Activated T-cell treated with anti-CD3 and anti-CD28 coated beads, Interleukin-2, amount 50 U/mL, for 24 hours (primary cell): ENCODE measurements at regions not wholly inside any gene's neighbourhood (a gene's known extent, or its start where the extent isn't known, plus 50 kb on each side); places are given as distances from the start of the nearest gene placed in this dataset.

Experiments used
- DNase-seq: peaks from one replicate; pipeline ENCODE4 v3.0.0-alpha.2; 2020
- H3K27ac Mint-ChIP-seq: 2 replicates; pipeline ENCODE4 v1.8.0; 2020; ENCODE audit warnings: mild to moderate bottlenecking, mixed read lengths
- H3K27me3 Mint-ChIP-seq: 2 replicates; pipeline ENCODE4 v1.8.0; 2020; ENCODE audit warnings: mixed read lengths
- H3K36me3 Mint-ChIP-seq: 2 replicates; pipeline ENCODE4 v1.8.0; 2020; ENCODE audit warnings: low read depth, mixed read lengths
- H3K4me1 Mint-ChIP-seq: 2 replicates; pipeline ENCODE4 v1.8.0; 2020; ENCODE audit warnings: low read depth, mixed read lengths
- H3K4me3 Mint-ChIP-seq: 2 replicates; pipeline ENCODE4 v1.8.0; 2020; ENCODE audit warnings: mild to moderate bottlenecking, moderate library complexity, mixed read lengths
- H3K9me3 Mint-ChIP-seq: 2 replicates; pipeline ENCODE4 v1.8.0; 2020; ENCODE audit warnings: mixed read lengths

GRCh38 chr15:93482731-93483130, 393.7 kb upstream of the RGMA start:
- no peak overlapping the region for H3K4me3 Mint-ChIP-seq
- no peak overlapping the region for H3K27ac Mint-ChIP-seq
- no peaks in the 10 kb centered on the region for H3K4me1 Mint-ChIP-seq
- H3K36me3 Mint-ChIP-seq: no peaks in the 10 kb centered on the region
- no peak for DNase-seq
- H3K9me3 Mint-ChIP-seq: no peaks in the 10 kb centered on the region
- H3K27me3 Mint-ChIP-seq: peaks cover 2% of the 10 kb centered on the region

- no peak overlapping the region for H3K4me3 Mint-ChIP-seq
- H3K9me3 Mint-ChIP-seq: no peaks in the 10 kb centered on the region
- H3K27ac Mint-ChIP-seq: no peak overlapping the region
- H3K27me3 Mint-ChIP-seq: peaks cover 4% of the 10 kb centered on the region
- DNase-seq: no peak
- no peaks in the 10 kb centered on the region for H3K36me3 Mint-ChIP-seq
- no peaks in the 10 kb centered on the region for H3K4me1 Mint-ChIP-seq
Observed at GRCh38 chr15:93479715-93480114, 390.7 kb upstream of the RGMA start.

DNA sequence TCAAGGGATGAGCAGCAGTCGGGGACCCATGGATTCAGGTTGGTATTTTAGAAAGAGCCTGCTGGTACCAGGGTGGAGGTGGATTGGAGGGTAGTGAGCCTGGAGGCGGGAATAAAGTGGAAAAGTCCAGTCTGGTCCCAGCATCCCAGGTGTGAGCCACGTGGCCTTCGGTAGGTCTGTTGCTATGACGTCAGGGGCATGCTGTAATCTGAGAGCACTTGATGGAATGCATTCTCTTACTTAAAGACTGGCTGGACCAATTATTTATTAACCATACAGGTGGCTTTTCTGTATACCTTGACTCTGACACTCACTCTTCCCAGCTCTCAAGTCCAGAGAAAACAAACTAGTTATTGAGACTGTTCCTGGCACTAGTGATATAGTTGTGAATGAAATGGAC, 389.9 kb upstream of the RGMA start:
- H3K4me1 Mint-ChIP-seq: no peaks in the 10 kb centered on the region
- H3K27me3 Mint-ChIP-seq: peaks cover 4% of the 10 kb centered on the region
- no peaks in the 10 kb centered on the region for H3K36me3 Mint-ChIP-seq
- H3K9me3 Mint-ChIP-seq: no peaks in the 10 kb centered on the region
- no peak for DNase-seq
- no peak overlapping the region for H3K27ac Mint-ChIP-seq
- H3K4me3 Mint-ChIP-seq: no peak overlapping the region

- Mint-ChIP-seq H3K4me1 (no peaks in the 10 kb centered on the region), H3K9me3 (no peaks in the 10 kb centered on the region), H3K4me3 (no peak overlapping the region), H3K27ac (no peak overlapping the region), H3K36me3 (no peaks in the 10 kb centered on the region), H3K27me3 (peaks cover 11% of the 10 kb centered on the region)
- no peak for DNase-seq
Observed at GRCh38 chr15:93477721-93478120, 388.7 kb upstream of the RGMA start.

- Mint-ChIP-seq H3K27ac (no peak overlapping the region), H3K4me1 (no peaks in the 10 kb centered on the region), H3K9me3 (no peaks in the 10 kb centered on the region), H3K4me3 (no peak overlapping the region), H3K36me3 (no peaks in the 10 kb centered on the region), H3K27me3 (peaks cover 11% of the 10 kb centered on the region)
- DNase-seq: no peak
Observed at GRCh38 chr15:93477188-93477587, 388.2 kb upstream of the RGMA start.

- peaks cover 11% of the 10 kb centered on the region for H3K27me3 Mint-ChIP-seq
- no peak overlapping the region for H3K27ac Mint-ChIP-seq
- no peaks in the 10 kb centered on the region for H3K4me1 Mint-ChIP-seq
- no peaks in the 10 kb centered on the region for H3K9me3 Mint-ChIP-seq
- no peaks in the 10 kb centered on the region for H3K36me3 Mint-ChIP-seq
- no peak for DNase-seq
- H3K4me3 Mint-ChIP-seq: no peak overlapping the region
Observed at GRCh38 chr15:93476491-93477177, 387.6 kb upstream of the RGMA start.

DNA sequence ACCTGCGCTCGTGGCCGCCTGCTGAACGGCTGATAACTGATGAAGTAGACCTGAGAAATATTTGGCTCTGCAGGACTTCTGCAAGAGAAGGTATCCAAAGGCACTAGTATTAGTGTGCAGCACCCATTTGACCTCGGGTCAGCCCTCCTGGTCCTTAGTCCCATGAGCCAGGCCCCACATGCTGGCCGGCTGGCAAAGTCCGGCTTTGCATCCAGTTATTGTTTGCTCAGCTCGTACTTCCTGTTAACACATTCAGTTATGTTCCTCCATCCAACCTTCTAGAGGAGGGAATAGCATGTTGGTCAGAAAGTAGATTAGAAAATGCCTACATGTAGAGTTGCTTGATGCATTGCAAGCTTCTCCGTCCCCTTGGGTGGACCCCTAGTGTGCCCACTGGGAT, 385.7 kb upstream of the RGMA start:
- Mint-ChIP-seq H3K4me1 (no peaks in the 10 kb centered on the region), H3K9me3 (no peaks in the 10 kb centered on the region), H3K4me3 (no peak overlapping the region), H3K27me3 (peaks cover 11% of the 10 kb centered on the region), H3K27ac (no peak overlapping the region), H3K36me3 (no peaks in the 10 kb centered on the region)
- no peak for DNase-seq

DNA sequence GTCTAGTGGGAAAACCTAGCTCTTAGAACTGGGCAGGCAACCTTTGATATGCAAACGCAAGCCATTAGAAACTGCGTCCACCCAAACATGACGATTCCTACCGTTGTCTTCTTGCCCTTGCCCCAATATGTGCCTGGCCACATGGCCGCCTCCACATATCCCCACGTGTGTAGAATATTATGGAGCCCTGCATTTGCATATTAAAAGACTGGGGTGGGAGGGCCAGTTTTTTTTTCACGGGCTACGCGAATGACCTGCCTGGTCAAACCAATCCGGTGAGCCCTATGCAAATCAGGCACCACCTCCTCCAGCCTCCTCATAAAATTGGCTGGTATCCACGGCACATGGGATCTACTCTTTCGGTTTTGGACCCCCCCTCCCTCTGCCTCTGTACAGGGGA, 381.0 kb upstream of the RGMA start:
- no peaks in the 10 kb centered on the region for H3K36me3 Mint-ChIP-seq
- DNase-seq: no peak
- no peak overlapping the region for H3K4me3 Mint-ChIP-seq
- H3K4me1 Mint-ChIP-seq: no peaks in the 10 kb centered on the region
- H3K9me3 Mint-ChIP-seq: no peaks in the 10 kb centered on the region
- peaks cover 7% of the 10 kb centered on the region for H3K27me3 Mint-ChIP-seq
- H3K27ac Mint-ChIP-seq: no peak overlapping the region

DNA sequence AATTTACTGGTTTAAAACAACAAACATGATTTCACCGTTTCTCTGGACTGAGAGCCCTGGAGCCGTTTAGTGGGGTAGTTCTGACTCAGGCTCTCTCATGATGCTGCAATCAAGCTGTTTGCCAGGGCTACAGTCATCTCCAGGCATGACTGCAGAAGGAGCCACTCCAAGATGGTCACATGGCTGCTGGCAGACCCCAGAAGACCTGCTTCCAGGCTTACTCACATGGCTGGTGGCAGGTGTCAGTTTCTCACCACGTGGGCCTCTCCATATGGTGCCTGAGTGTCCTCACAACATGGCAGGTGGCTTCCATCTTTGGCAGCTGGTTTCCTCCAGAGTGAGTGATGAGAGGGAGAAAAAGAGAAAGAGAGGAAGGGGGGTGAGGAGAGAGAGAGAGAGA, 378.3 kb upstream of the RGMA start:
- no peaks in the 10 kb centered on the region for H3K4me1 Mint-ChIP-seq
- H3K36me3 Mint-ChIP-seq: no peaks in the 10 kb centered on the region
- DNase-seq: no peak
- H3K27me3 Mint-ChIP-seq: no peaks in the 10 kb centered on the region
- H3K27ac Mint-ChIP-seq: no peak overlapping the region
- no peaks in the 10 kb centered on the region for H3K9me3 Mint-ChIP-seq
- no peak overlapping the region for H3K4me3 Mint-ChIP-seq

GRCh38 chr15:93466380-93466779, 377.4 kb upstream of the RGMA start:
- DNase-seq: no peak
- Mint-ChIP-seq H3K4me1 (no peaks in the 10 kb centered on the region), H3K9me3 (no peaks in the 10 kb centered on the region), H3K27ac (no peak overlapping the region), H3K27me3 (no peaks in the 10 kb centered on the region), H3K36me3 (no peaks in the 10 kb centered on the region), H3K4me3 (no peak overlapping the region)

DNA sequence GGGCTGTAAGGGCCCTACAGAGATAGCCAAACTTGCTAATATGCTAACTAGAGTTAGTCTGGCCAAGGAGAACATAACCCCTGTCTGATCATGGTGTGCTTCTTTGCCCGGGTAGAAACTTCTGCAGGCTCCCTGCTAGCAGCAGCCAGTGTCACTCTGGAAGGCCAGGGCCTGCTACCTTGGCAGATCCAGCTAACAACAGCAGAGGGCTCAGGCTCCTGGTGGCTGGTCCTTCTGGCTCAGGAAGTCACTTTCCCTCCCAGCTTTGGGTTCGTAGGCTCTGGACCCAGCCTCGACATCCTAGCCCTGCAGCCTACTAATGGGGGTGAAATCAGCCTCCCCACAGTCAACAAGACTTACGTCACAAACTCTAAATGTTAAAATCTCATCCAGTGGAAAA, 373.7 kb upstream of the RGMA start:
- H3K4me1 Mint-ChIP-seq: no peaks in the 10 kb centered on the region
- H3K36me3 Mint-ChIP-seq: no peaks in the 10 kb centered on the region
- H3K4me3 Mint-ChIP-seq: no peak overlapping the region
- H3K9me3 Mint-ChIP-seq: no peaks in the 10 kb centered on the region
- peaks cover 2% of the 10 kb centered on the region for H3K27me3 Mint-ChIP-seq
- no peak overlapping the region for H3K27ac Mint-ChIP-seq
- no peak for DNase-seq

GRCh38 chr15:93460717-93461116, 371.7 kb upstream of the RGMA start:
- DNase-seq: no peak
- H3K27ac Mint-ChIP-seq: no peak overlapping the region
- no peaks in the 10 kb centered on the region for H3K36me3 Mint-ChIP-seq
- no peaks in the 10 kb centered on the region for H3K4me1 Mint-ChIP-seq
- no peak overlapping the region for H3K4me3 Mint-ChIP-seq
- peaks cover 6% of the 10 kb centered on the region for H3K27me3 Mint-ChIP-seq
- no peaks in the 10 kb centered on the region for H3K9me3 Mint-ChIP-seq

GRCh38 chr15:93459396-93459795, 370.4 kb upstream of the RGMA start:
- Mint-ChIP-seq H3K36me3 (no peaks in the 10 kb centered on the region), H3K9me3 (no peaks in the 10 kb centered on the region), H3K27me3 (peaks cover 10% of the 10 kb centered on the region)

DNA sequence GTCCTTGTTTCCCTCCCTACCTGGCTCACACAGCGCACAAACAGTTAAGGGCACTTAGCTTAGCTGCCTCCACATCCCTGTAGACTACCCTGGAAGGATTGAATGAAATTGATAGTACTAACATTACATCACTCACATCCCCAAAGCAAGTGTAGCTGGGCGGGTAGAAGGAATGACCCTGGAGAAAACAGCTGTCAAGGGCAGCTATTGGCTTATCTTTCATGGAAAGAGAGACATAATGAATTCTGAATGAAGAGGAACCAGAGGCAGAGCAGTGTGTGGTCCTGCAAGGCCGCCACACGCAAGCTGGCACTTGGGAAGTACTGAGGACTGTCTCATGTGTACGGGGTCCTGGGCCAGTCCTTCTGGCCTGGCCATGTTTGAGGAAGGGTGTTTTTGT, 369.6 kb upstream of the RGMA start:
- no peaks in the 10 kb centered on the region for H3K9me3 Mint-ChIP-seq
- no peak overlapping the region for H3K27ac Mint-ChIP-seq
- H3K4me1 Mint-ChIP-seq: no peaks in the 10 kb centered on the region
- peaks cover 10% of the 10 kb centered on the region for H3K27me3 Mint-ChIP-seq
- H3K36me3 Mint-ChIP-seq: no peaks in the 10 kb centered on the region
- no peak overlapping the region for H3K4me3 Mint-ChIP-seq
- no peak for DNase-seq

More at GRCh38 chr15:93459396-93459795, 370.4 kb upstream of the RGMA start:
- Mint-ChIP-seq H3K4me3 (no peak overlapping the region), H3K27ac (no peak overlapping the region), H3K4me1 (no peaks in the 10 kb centered on the region)
- no peak for DNase-seq

- no peaks in the 10 kb centered on the region for H3K9me3 Mint-ChIP-seq
- H3K4me3 Mint-ChIP-seq: no peak overlapping the region
- no peak overlapping the region for H3K27ac Mint-ChIP-seq
- peaks cover 8% of the 10 kb centered on the region for H3K27me3 Mint-ChIP-seq
- no peaks in the 10 kb centered on the region for H3K36me3 Mint-ChIP-seq
- DNase-seq: no peak
- no peaks in the 10 kb centered on the region for H3K4me1 Mint-ChIP-seq
Observed at GRCh38 chr15:93454788-93455187, 365.8 kb upstream of the RGMA start.
